SHP77 (cell line): ENCODE measurements at regions not wholly inside any gene's neighbourhood (a gene's known extent, or its start where the extent isn't known, plus 50 kb on each side); places are given as distances from the start of the nearest gene placed in this dataset.
"Not testable (repeated sequence)": the region's sequence is repeated elsewhere in the genome, so short reads cannot be mapped to it uniquely, and the experiment has no call there.

Source experiments
- DNase-seq, 2 experiments: peaks; one replicate each; lab custom pipeline; 2025; lab: John Stamatoyannopoulos, UW

- DNase-seq = no peak
Measured at GRCh38 chr18:78505851-78506461, 473.7 kb upstream of the SALL3 start.

DNA sequence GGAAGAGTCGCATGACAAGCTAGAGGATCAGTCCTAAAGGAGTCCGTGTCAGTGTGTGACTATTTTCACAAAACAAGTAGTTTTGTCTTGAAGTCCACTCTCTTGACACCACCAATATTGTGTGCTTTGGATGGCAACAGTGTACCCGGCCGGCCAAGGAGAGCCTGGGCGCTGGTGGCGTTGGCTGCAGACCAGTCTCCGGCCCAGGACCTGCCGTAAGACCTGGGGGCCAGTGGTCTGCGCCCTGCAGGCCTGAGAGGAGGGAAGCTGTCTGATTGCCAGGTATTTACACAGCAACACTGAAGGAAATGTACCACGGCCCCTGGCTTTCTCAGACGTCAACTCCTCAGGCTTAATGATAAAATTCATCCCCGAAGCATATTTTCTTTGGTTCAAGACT, 472.4 kb upstream of the SALL3 start:
- DNase-seq = no peak

DNA sequence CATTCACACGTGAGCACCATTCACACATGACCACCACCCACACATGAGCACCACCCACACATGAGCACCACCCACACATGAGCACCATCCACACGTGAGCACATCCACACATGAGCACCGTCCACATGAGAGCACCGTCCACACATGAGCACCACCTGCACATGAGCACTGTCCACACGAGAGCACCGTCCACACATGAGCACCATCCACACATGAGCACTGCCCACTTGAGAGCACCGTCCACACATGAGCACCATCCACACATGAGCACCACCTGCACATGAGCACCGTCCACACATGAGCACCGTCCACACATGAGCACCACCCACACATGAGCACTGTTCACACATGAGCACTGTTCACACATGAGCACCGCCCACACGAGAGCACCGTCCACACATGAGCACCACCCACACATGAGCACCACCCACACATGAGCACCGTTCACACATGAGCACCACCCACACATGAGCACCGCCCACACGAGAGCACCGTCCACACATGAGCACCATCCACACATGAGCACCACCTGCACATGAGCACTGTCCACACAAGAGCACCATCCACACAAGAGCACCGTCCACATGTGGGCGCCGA, 471.3 kb upstream of the SALL3 start:
- DNase-seq = not testable (repeated sequence)

DNA sequence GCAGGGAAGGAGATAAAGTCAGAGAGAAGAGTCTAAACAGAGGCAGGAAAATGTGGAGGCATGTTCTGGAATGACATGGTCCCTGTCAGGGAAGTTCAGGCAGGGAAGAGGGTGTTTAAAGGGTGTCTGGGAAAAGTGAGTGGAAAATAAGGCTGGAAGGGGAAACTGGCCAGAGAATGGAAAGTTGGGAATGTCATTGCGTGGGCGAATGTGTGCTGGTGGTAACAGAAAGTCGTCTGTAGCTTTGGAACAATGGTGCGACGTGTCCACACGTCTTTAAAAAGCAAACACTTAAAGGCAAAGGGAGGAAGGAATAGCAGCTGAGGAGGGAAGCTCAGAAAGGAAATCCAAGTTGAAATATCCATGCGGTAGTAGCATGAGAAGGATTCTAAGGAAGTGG, 469.5 kb upstream of the SALL3 start:
- no peak for DNase-seq

- DNase-seq = no peak
Measured at GRCh38 chr18:78510636-78511035, 469.0 kb upstream of the SALL3 start.

- no peak for DNase-seq
Measured at GRCh38 chr18:78511666-78512601, 467.7 kb upstream of the SALL3 start.

DNA sequence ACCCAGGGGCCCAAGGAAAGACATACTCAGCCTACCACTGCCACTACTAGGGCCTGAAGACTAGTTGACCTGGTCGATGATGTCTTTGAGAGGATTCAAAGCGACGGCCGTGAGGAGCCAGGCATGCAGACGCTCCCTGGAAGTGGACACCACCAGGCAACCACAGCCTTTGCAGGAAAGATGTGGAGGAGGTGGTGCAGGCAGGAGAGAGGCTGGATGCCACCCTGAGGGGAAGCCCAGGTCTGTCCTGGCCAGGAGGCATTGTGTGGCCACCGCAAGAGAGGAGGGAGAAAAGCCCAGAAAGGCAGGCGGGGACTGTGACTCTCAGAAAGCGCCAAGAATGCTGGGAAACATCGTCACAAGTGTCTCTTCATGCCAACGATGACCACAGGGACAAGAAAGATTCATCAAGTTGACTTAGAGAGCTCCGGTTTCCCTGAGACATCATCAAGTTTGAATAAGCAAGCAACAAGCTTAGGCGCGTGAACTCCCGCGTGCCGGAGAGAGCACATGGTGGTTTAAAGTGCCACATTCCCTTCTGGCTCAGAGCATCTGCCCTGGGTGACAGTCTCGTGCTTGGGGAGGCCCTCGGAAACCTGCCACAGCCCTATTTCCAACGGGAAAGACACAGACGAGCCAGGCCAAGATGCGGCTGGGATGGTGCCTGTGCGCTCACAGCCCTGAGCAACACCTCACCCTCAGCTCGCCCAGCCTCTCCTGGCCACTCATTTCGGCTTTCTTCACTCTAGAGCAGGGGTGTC, 464.5 kb upstream of the SALL3 start:
- DNase-seq = no peak

DNA sequence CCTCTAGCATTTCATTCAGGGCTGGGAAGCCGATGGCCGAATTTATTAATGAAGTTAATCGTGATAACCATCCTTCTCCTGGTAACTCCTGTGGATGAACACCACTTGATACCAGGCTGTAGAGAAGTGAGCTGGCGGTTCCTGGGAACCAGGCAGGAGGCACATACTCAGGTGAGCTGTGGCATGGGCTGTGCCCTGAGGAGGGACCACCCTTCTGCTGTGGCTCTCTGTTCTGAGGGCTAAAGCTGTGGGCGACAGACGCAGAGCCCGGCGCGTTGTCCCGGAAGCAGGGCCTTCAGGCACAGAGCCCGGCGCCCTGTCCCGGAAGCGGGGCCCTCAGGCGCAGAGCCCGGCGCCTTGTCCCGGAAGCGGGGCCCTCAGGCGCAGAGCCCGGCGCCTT, 462.3 kb upstream of the SALL3 start:
- no peak for DNase-seq

- no peak for DNase-seq
Measured at GRCh38 chr18:78517973-78518372, 461.6 kb upstream of the SALL3 start.

GRCh38 chr18:78518805-78519204, 460.8 kb upstream of the SALL3 start:
- no peak for DNase-seq

GRCh38 chr18:78519394-78520062, 460.1 kb upstream of the SALL3 start:
- DNase-seq = no peak

GRCh38 chr18:78521136-78521535, 458.5 kb upstream of the SALL3 start:
- DNase-seq = no peak

- no peak for DNase-seq
Measured at GRCh38 chr18:78521744-78522143, 457.9 kb upstream of the SALL3 start.

GRCh38 chr18:78522507-78522906, 457.1 kb upstream of the SALL3 start:
- DNase-seq = no peak

DNA sequence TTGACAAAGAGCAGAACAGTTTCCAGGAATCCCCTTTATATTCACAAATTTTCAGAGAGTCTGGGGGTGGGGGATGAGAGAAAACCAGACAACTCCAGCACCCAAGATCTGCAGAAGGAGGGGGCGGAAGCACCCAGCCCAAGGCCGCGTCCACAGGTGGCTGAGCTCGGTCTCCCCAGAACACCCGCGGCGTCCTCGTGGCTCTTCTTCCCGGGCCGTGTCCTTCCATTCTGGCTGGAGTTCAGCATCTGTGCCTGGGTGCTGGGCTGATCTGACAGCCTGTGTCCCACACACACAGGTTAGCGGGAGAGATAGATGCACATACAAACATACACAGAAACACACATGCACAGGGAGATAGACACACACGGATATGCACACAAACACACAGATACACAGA, 455.8 kb upstream of the SALL3 start:
- DNase-seq = no peak

- DNase-seq = no peak
Measured at GRCh38 chr18:78525366-78526111, 454.1 kb upstream of the SALL3 start.

DNA sequence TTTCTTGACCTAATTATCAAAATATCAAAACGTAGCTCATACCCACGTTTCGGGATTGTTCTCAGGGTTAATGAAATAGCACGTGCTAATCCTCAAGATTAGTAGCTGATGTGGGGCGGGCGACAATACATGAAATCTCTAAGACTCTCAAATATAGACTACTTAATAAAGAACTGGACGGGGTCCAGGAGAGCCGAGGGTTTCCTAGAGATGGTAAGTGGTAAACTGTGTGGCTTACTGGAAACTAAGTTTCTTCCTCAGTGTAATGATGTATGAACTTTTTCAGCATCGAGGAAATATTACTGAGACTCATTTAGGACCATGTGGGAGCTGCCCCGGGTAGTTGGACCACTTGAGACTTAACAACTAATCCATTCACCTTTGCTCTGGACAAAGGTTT, 453.3 kb upstream of the SALL3 start:
- no peak for DNase-seq

GRCh38 chr18:78526923-78527711, 452.5 kb upstream of the SALL3 start:
- DNase-seq = no peak

DNA sequence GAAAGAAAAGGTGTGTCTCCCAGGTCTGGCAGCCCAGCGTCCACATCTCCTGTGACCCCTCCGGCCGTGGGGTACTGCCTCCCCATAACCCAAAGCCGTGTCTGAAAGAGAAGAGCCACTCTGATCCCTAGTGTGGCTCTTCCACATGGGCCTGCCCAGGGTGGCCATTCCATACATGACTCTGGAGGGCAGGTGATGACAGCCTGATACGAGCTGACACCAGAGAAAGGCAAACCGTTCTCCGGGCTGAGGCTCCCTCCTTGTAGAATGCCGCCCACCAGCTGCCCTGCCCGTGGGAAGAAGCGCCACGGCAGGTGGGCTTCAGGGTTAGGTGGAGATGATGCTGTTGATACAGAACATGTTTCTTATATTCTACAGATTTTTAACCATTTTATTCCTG, 451.6 kb upstream of the SALL3 start:
- DNase-seq = no peak
